ENCODE measurements at regions not wholly inside any gene's neighbourhood (a gene's known extent, or its start where the extent isn't known, plus 50 kb on each side); places are given as distances from the start of the nearest gene placed in this dataset.
A peak's percentile ranks its signal among the peaks of the same experiment; 100 is the strongest.

GRCh38 chr3:120838441-120839091 is 69.4 kb upstream of the STXBP5L start:
- no peak for DNase-seq

- DNase-seq, result no peak
Observed at GRCh38 chr3:120839120-120839519, 68.9 kb upstream of the STXBP5L start.

- no peak for DNase-seq
Observed at GRCh38 chr3:120841264-120841663, 66.7 kb upstream of the STXBP5L start.

- no peak for DNase-seq
Observed at GRCh38 chr3:120846073-120846472, 61.9 kb upstream of the STXBP5L start.

- no peak for DNase-seq
Observed at GRCh38 chr3:120848503-120848902, 59.5 kb upstream of the STXBP5L start.

- DNase-seq, result peak; percentile 89
Observed at GRCh38 chr3:120850381-120851295, 57.4 kb upstream of the STXBP5L start.

GRCh38 chr3:120852412-120852811 is 55.6 kb upstream of the STXBP5L start:
- no peak for DNase-seq

- DNase-seq, result no peak
Observed at GRCh38 chr3:120853416-120853815, 54.6 kb upstream of the STXBP5L start.

- peak; percentile 44 for DNase-seq
Observed at GRCh38 chr3:120854908-120855526, 53.0 kb upstream of the STXBP5L start.

- DNase-seq, result peak; percentile 39
Observed at GRCh38 chr3:120855665-120856437, 52.2 kb upstream of the STXBP5L start.
